ENCODE measurements at regions not wholly inside any gene's neighbourhood (a gene's known extent, or its start where the extent isn't known, plus 50 kb on each side); places are given as distances from the start of the nearest gene placed in this dataset.

DNA sequence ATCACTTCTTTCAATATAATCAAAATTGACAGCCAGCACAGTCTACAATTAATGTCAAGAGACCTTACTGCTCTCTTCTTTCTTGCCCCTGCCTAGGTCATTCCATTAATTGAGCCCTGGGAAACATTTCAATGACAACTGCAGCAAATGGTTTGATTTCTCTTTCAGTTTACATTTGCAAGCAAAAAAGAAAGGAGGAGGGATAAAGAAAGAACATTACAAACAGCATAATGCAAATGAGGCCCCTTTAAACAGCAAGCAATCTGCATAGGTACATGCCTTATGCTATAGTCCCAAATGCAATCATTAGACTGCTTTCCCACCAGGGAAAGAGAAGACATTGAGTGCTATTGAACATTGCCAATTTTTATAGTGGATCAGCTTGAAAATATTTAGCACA, 655.0 kb upstream of the CDH2 start:
- Histone ChIP-seq H3K27ac (no peak overlapping the region), H3K36me3 (no peaks in the 10 kb centered on the region), H3K27me3 (no peaks in the 10 kb centered on the region), H3K9me3 (no peaks in the 10 kb centered on the region), H3K4me3 (no peak overlapping the region), H3K4me1 (no peaks in the 10 kb centered on the region)
- intact Hi-C loops (cut with DNase I), result no loop called here
- ATAC-seq (no peak), DNase-seq (no peak)
- TF ChIP-seq CTCF (IDR thresholded peaks at IDR 0.05), result no peak

- ATAC-seq (no peak), DNase-seq (no peak)
- no peak overlapping the region for H3K27ac ChIP-seq
- H3K36me3 ChIP-seq, result no peaks in the 10 kb centered on the region
- H3K27me3 ChIP-seq, result no peaks in the 10 kb centered on the region
- no peak for TF ChIP-seq CTCF (IDR thresholded peaks at IDR 0.05)
- intact Hi-C loops (cut with DNase I), result no loop called here
- no peaks in the 10 kb centered on the region for H3K4me1 ChIP-seq
- H3K9me3 ChIP-seq, result no peaks in the 10 kb centered on the region
- H3K4me3 ChIP-seq, result no peak overlapping the region
Measured at GRCh38 chr18:28831476-28831875, 654.5 kb upstream of the CDH2 start.

- intact Hi-C loops (cut with DNase I), result no loop called here
- no peaks in the 10 kb centered on the region for H3K4me1 ChIP-seq
- ATAC-seq (no peak), DNase-seq (no peak)
- H3K27me3 ChIP-seq, result no peaks in the 10 kb centered on the region
- H3K27ac ChIP-seq, result no peak overlapping the region
- no peaks in the 10 kb centered on the region for H3K9me3 ChIP-seq
- H3K4me3 ChIP-seq, result no peak overlapping the region
- no peaks in the 10 kb centered on the region for H3K36me3 ChIP-seq
- TF ChIP-seq CTCF (IDR thresholded peaks at IDR 0.05), result no peak
Measured at GRCh38 chr18:28826107-28826506, 649.2 kb upstream of the CDH2 start.

DNA sequence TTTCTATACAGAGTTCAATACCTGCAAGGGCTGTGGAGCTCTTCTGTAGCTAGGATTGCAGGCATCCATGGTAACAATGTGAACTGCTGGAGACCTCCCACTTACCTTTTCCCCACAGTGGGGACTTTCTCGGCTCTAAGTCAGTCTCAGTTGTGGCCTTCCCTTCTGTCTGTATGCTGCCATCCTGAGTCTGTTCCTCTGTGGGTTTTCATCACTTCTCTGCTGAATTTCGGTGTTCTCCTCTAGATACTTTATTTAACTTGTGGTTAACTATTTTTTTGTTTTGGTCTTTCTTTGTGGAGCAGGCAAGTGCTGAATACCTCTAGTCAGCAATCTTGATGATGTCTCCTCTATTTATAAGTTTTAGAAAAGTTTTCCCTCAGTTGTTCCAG, 647.2 kb upstream of the CDH2 start:
- ATAC-seq, result no peak
- no peak for DNase-seq

GRCh38 chr18:28823506-28824182, 646.7 kb upstream of the CDH2 start:
- DNase-seq (no peak), ATAC-seq (no peak)
- Histone ChIP-seq H3K4me3 (no peak overlapping the region), H3K27me3 (no peaks in the 10 kb centered on the region), H3K27ac (no peak overlapping the region), H3K9me3 (no peaks in the 10 kb centered on the region), H3K36me3 (no peaks in the 10 kb centered on the region), H3K4me1 (no peaks in the 10 kb centered on the region)
- no peak for TF ChIP-seq CTCF (IDR thresholded peaks at IDR 0.05)
- intact Hi-C loops (cut with DNase I), result no loop called here

More for the DNA sequence above, 647.2 kb upstream of the CDH2 start:
- H3K4me3 ChIP-seq, result no peak overlapping the region
- no peaks in the 10 kb centered on the region for H3K4me1 ChIP-seq
- no peak for TF ChIP-seq CTCF (IDR thresholded peaks at IDR 0.05)
- H3K36me3 ChIP-seq, result no peaks in the 10 kb centered on the region
- H3K27ac ChIP-seq, result no peak overlapping the region
- no peaks in the 10 kb centered on the region for H3K27me3 ChIP-seq
- intact Hi-C loops (cut with DNase I), result no loop called here
- no peaks in the 10 kb centered on the region for H3K9me3 ChIP-seq

- Histone ChIP-seq H3K36me3 (no peaks in the 10 kb centered on the region), H3K4me3 (no peak overlapping the region), H3K27me3 (no peaks in the 10 kb centered on the region), H3K27ac (no peak overlapping the region), H3K4me1 (no peaks in the 10 kb centered on the region), H3K9me3 (no peaks in the 10 kb centered on the region)
- no peak for TF ChIP-seq CTCF (IDR thresholded peaks at IDR 0.05)
- ATAC-seq, result no peak
- DNase-seq, result no peak
- intact Hi-C loops (cut with DNase I), result no loop called here
Measured at GRCh38 chr18:28820353-28820752, 643.4 kb upstream of the CDH2 start.

Data from upper lobe of right lung (tissue), 1 donor.